ENCODE measurements at regions not wholly inside any gene's neighbourhood (a gene's known extent, or its start where the extent isn't known, plus 50 kb on each side); places are given as distances from the start of the nearest gene placed in this dataset.

- TF ChIP-seq POLR2A (IDR thresholded peaks at IDR 0.05) (no peak), CTCF (IDR thresholded peaks at IDR 0.05) (no peak)
Measured at GRCh38 chr13:60851378-60851777, 454.4 kb downstream of the TDRD3 start.
